ENCODE measurements at regions not wholly inside any gene's neighbourhood (a gene's known extent, or its start where the extent isn't known, plus 50 kb on each side); places are given as distances from the start of the nearest gene placed in this dataset.

DNA sequence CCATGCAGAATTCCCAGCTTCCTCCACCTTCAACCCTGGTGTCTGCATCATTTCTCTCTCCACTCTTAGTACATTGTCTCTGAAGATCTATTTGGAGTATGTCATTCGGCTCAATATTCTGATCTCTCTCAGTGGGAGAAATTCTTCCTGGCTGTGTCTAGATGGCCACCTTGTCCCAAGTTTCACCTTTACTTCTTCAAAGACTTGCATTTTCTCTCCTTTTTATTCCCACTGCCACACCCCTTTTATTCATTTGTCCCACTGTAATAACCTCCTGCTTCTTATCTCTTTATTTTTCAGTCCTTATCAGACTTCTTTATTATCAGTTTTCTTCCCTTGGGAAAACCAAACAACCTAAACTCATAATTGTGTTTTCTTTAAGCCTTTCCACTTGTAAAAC lies 54.3 kb upstream of the CERS6 start (continued):
- TF ChIP-seq, protein P1, sequence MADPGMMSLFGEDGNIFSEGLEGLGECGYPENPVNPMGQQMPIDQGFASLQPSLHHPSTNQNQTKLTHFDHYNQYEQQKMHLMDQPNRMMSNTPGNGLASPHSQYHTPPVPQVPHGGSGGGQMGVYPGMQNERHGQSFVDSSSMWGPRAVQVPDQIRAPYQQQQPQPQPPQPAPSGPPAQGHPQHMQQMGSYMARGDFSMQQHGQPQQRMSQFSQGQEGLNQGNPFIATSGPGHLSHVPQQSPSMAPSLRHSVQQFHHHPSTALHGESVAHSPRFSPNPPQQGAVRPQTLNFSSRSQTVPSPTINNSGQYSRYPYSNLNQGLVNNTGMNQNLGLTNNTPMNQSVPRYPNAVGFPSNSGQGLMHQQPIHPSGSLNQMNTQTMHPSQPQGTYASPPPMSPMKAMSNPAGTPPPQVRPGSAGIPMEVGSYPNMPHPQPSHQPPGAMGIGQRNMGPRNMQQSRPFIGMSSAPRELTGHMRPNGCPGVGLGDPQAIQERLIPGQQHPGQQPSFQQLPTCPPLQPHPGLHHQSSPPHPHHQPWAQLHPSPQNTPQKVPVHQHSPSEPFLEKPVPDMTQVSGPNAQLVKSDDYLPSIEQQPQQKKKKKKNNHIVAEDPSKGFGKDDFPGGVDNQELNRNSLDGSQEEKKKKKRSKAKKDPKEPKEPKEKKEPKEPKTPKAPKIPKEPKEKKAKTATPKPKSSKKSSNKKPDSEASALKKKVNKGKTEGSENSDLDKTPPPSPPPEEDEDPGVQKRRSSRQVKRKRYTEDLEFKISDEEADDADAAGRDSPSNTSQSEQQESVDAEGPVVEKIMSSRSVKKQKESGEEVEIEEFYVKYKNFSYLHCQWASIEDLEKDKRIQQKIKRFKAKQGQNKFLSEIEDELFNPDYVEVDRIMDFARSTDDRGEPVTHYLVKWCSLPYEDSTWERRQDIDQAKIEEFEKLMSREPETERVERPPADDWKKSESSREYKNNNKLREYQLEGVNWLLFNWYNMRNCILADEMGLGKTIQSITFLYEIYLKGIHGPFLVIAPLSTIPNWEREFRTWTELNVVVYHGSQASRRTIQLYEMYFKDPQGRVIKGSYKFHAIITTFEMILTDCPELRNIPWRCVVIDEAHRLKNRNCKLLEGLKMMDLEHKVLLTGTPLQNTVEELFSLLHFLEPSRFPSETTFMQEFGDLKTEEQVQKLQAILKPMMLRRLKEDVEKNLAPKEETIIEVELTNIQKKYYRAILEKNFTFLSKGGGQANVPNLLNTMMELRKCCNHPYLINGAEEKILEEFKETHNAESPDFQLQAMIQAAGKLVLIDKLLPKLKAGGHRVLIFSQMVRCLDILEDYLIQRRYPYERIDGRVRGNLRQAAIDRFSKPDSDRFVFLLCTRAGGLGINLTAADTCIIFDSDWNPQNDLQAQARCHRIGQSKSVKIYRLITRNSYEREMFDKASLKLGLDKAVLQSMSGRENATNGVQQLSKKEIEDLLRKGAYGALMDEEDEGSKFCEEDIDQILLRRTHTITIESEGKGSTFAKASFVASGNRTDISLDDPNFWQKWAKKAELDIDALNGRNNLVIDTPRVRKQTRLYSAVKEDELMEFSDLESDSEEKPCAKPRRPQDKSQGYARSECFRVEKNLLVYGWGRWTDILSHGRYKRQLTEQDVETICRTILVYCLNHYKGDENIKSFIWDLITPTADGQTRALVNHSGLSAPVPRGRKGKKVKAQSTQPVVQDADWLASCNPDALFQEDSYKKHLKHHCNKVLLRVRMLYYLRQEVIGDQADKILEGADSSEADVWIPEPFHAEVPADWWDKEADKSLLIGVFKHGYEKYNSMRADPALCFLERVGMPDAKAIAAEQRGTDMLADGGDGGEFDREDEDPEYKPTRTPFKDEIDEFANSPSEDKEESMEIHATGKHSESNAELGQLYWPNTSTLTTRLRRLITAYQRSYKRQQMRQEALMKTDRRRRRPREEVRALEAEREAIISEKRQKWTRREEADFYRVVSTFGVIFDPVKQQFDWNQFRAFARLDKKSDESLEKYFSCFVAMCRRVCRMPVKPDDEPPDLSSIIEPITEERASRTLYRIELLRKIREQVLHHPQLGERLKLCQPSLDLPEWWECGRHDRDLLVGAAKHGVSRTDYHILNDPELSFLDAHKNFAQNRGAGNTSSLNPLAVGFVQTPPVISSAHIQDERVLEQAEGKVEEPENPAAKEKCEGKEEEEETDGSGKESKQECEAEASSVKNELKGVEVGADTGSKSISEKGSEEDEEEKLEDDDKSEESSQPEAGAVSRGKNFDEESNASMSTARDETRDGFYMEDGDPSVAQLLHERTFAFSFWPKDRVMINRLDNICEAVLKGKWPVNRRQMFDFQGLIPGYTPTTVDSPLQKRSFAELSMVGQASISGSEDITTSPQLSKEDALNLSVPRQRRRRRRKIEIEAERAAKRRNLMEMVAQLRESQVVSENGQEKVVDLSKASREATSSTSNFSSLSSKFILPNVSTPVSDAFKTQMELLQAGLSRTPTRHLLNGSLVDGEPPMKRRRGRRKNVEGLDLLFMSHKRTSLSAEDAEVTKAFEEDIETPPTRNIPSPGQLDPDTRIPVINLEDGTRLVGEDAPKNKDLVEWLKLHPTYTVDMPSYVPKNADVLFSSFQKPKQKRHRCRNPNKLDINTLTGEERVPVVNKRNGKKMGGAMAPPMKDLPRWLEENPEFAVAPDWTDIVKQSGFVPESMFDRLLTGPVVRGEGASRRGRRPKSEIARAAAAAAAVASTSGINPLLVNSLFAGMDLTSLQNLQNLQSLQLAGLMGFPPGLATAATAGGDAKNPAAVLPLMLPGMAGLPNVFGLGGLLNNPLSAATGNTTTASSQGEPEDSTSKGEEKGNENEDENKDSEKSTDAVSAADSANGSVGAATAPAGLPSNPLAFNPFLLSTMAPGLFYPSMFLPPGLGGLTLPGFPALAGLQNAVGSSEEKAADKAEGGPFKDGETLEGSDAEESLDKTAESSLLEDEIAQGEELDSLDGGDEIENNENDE (IDR thresholded peaks at IDR 0.05; ENCODE audit: insufficient replicate concordance, low read length) = no peak
- TF ChIP-seq SIN3A (conservative IDR thresholded peaks at IDR 0.05 in 1 of 2, IDR thresholded peaks at IDR 0.05 in 1 of 2; ENCODE audit: low read depth in 1 of 2, low read length in 2 of 2) = no peak
